ENCODE measurements at regions not wholly inside any gene's neighbourhood (a gene's known extent, or its start where the extent isn't known, plus 50 kb on each side); places are given as distances from the start of the nearest gene placed in this dataset.
"Not testable (repeated sequence)": the region's sequence is repeated elsewhere in the genome, so short reads cannot be mapped to it uniquely, and the experiment has no call there.

- DNase-seq: no peak
Observed at GRCh38 chr22:47324435-47324990, 562.1 kb downstream of the TBC1D22A start.

- no peak for DNase-seq
Observed at GRCh38 chr22:47323518-47323917, 561.1 kb downstream of the TBC1D22A start.

- DNase-seq: no peak
Observed at GRCh38 chr22:47322854-47323253, 560.4 kb downstream of the TBC1D22A start.

GRCh38 chr22:47320560-47320959 is 558.1 kb downstream of the TBC1D22A start:
- no peak for DNase-seq

- DNase-seq: no peak
Observed at GRCh38 chr22:47318041-47318737, 555.7 kb downstream of the TBC1D22A start.

GRCh38 chr22:47315862-47316419 is 553.5 kb downstream of the TBC1D22A start:
- no peak for DNase-seq

GRCh38 chr22:47310601-47311000 is 548.2 kb downstream of the TBC1D22A start:
- DNase-seq: no peak

- DNase-seq: no peak
Observed at GRCh38 chr22:47309946-47310345, 547.5 kb downstream of the TBC1D22A start.

- no peak for DNase-seq
Observed at GRCh38 chr22:47309476-47309875, 547.0 kb downstream of the TBC1D22A start.

- DNase-seq: no peak
Observed at GRCh38 chr22:47308886-47309285, 546.4 kb downstream of the TBC1D22A start.

- no peak for DNase-seq
Observed at GRCh38 chr22:47307822-47308221, 545.4 kb downstream of the TBC1D22A start.

GRCh38 chr22:47307326-47307725 is 544.9 kb downstream of the TBC1D22A start:
- DNase-seq: peak; percentile 4

- DNase-seq: no peak
Observed at GRCh38 chr22:47304854-47305253, 542.4 kb downstream of the TBC1D22A start.

- no peak for DNase-seq
Observed at GRCh38 chr22:47304191-47304831, 541.9 kb downstream of the TBC1D22A start.

- DNase-seq: no peak
Observed at GRCh38 chr22:47303161-47303890, 540.9 kb downstream of the TBC1D22A start.

GRCh38 chr22:47302587-47302986 is 540.1 kb downstream of the TBC1D22A start:
- DNase-seq: not testable (repeated sequence)

- no peak for DNase-seq
Observed at GRCh38 chr22:47301820-47302475, 539.5 kb downstream of the TBC1D22A start.

- no peak for DNase-seq
Observed at GRCh38 chr22:47300698-47301405, 538.4 kb downstream of the TBC1D22A start.

GRCh38 chr22:47299863-47300697 is 537.6 kb downstream of the TBC1D22A start:
- no peak for DNase-seq

GRCh38 chr22:47299211-47299862 is 536.9 kb downstream of the TBC1D22A start:
- DNase-seq: no peak

Measured in EL (cell line).